ENCODE measurements at regions not wholly inside any gene's neighbourhood (a gene's known extent, or its start where the extent isn't known, plus 50 kb on each side); places are given as distances from the start of the nearest gene placed in this dataset.
A peak's percentile ranks its signal among the peaks of the same experiment; 100 is the strongest.

DNA sequence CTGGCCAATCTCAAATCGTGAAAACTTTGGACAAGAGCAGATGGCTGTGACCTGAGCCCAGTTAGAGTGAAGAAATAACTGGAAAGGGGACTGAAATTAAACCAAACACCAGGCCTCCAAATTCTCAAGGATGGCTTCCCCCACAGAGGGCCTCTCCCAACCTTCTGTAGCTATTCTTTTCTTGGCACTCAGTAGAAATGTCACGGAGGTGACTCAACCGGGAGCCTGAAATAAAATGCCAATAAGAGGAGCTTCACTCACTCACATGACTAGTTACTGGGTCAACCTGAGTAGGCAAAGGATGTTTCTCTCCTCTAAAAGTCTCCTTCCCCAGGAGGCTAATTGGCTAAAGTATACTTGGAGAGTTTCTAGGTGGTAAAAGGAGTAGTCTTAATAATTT, 230.7 kb downstream of the MAF start:
- Histone ChIP-seq H3K4me1 (ENCODE audit: control insufficient read depth in 2 of 2, insufficient read depth in 2 of 2, low read length in 2 of 2) (no peaks in the 10 kb centered on the region), H3K4me3 (ENCODE audit: low read length in 2 of 2) (no peak overlapping the region), H3K36me3 (ENCODE audit: control insufficient read depth in 2 of 2, insufficient read depth in 2 of 2, low read length in 1 of 2) (no peaks in the 10 kb centered on the region), H3K27me3 (ENCODE audit: control insufficient read depth in 2 of 2, insufficient read depth in 1 of 2, low read length in 1 of 2) (no peaks in the 10 kb centered on the region), H3K9me3 (ENCODE audit: control insufficient read depth in 2 of 2, insufficient read depth in 1 of 2, low read length in 1 of 2) (peaks cover 0 to 3% of the 10 kb centered on the region in 2 donors), H3K27ac (ENCODE audit: low read depth in 1 of 2, low read length in 1 of 2) (no peak overlapping the region)
- DNase-seq (ENCODE audit: low read depth in 6 of 9, low spot score in 9 of 9), result no peak
- 95% methylated on average over 3 of the region's 3 CpGs for WGBS

DNA sequence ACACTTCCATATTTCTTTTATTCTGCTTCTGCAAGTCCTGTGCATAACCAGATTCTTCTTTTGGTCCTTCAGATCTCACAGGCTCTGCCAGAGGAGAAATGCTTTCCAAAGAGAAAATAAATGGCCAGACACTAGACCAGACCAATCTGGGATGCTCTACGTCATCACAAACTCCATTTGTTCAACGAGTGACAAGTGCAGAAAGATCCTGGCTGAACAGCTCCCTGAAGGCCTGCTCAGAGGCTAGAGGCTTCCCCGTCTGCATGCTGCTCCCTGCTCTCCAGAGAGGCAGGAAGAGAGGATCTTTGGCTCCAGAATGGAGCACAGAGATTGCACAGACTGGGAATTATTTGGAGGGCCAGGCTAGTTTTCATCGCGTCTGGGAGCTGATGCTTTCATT, 232.7 kb downstream of the MAF start:
- no peak overlapping the region for H3K27ac ChIP-seq (ENCODE audit: low read depth in 1 of 2, low read length in 1 of 2)
- 95% methylated on average over 5 of the region's 5 CpGs for WGBS
- H3K4me3 ChIP-seq (ENCODE audit: low read length in 2 of 2), result no peak overlapping the region
- H3K27me3 ChIP-seq (ENCODE audit: control insufficient read depth in 2 of 2, insufficient read depth in 1 of 2, low read length in 1 of 2), result no peaks in the 10 kb centered on the region
- H3K9me3 ChIP-seq (ENCODE audit: control insufficient read depth in 2 of 2, insufficient read depth in 1 of 2, low read length in 1 of 2), result peaks cover 0 to 3% of the 10 kb centered on the region in 2 donors
- no peaks in the 10 kb centered on the region for H3K4me1 ChIP-seq (ENCODE audit: control insufficient read depth in 2 of 2, insufficient read depth in 2 of 2, low read length in 2 of 2)
- DNase-seq (ENCODE audit: low read depth in 6 of 9, low spot score in 9 of 9), result no peak
- H3K36me3 ChIP-seq (ENCODE audit: control insufficient read depth in 2 of 2, insufficient read depth in 2 of 2, low read length in 1 of 2), result no peaks in the 10 kb centered on the region

DNA sequence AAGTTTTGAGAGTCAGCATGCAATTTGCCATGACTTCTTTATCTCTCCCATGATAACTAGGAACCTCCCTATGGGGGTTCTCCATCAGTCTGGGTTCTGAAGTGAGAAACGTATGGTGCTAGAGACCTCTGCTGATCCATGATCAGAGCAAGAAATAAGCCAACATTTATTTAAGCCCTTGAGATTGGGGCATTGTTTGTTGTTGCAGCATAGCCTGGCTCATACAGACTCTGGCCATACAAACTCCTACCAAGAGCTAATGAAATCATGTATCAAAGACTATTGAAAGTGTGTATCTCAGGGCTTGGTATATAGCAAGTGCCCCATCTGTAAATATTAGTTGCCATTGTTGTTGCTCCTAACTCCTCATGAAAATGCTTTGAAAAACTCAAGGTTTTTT, 233.9 kb downstream of the MAF start:
- no peaks in the 10 kb centered on the region for H3K4me1 ChIP-seq (ENCODE audit: control insufficient read depth in 2 of 2, insufficient read depth in 2 of 2, low read length in 2 of 2)
- no peaks in the 10 kb centered on the region for H3K27me3 ChIP-seq (ENCODE audit: control insufficient read depth in 2 of 2, insufficient read depth in 1 of 2, low read length in 1 of 2)
- H3K9me3 ChIP-seq (ENCODE audit: control insufficient read depth in 2 of 2, insufficient read depth in 1 of 2, low read length in 1 of 2), result peaks cover 0 to 3% of the 10 kb centered on the region in 2 donors
- H3K27ac ChIP-seq (ENCODE audit: low read depth in 1 of 2, low read length in 1 of 2), result no peak overlapping the region
- no peaks in the 10 kb centered on the region for H3K36me3 ChIP-seq (ENCODE audit: control insufficient read depth in 2 of 2, insufficient read depth in 2 of 2, low read length in 1 of 2)
- DNase-seq (ENCODE audit: low read depth in 6 of 9, low spot score in 9 of 9), result no peak
- H3K4me3 ChIP-seq (ENCODE audit: low read length in 2 of 2), result no peak overlapping the region
- 97% methylated on average over 1 of the region's 1 CpG for WGBS

DNA sequence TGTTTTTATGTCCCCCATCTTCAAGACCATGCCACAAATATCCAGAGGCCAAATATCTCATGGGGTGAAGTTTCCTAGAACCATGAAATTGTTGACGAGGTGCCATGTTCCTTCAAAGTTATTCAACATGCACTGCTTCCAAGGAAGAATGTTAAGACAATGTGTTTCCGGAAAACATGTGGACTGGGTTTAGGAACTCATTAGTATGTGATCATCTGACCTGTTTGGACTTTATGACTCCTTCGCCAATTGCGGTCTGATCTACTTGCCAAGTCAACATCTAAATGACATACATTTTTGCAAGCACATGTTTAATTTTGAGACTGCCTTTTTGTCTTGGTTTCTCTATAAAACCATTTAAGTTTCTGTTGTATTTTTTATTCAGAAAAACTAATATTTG, 234.8 kb downstream of the MAF start:
- no peaks in the 10 kb centered on the region for H3K27me3 ChIP-seq (ENCODE audit: control insufficient read depth in 2 of 2, insufficient read depth in 1 of 2, low read length in 1 of 2)
- no peaks in the 10 kb centered on the region for H3K36me3 ChIP-seq (ENCODE audit: control insufficient read depth in 2 of 2, insufficient read depth in 2 of 2, low read length in 1 of 2)
- no peak for DNase-seq (ENCODE audit: low read depth in 6 of 9, low spot score in 9 of 9)
- no peaks in the 10 kb centered on the region for H3K4me1 ChIP-seq (ENCODE audit: control insufficient read depth in 2 of 2, insufficient read depth in 2 of 2, low read length in 2 of 2)
- 99% methylated on average over 4 of the region's 4 CpGs for WGBS
- no peak overlapping the region for H3K27ac ChIP-seq (ENCODE audit: low read depth in 1 of 2, low read length in 1 of 2)
- no peak overlapping the region for H3K4me3 ChIP-seq (ENCODE audit: low read length in 2 of 2)
- no peaks in the 10 kb centered on the region for H3K9me3 ChIP-seq (ENCODE audit: control insufficient read depth in 2 of 2, insufficient read depth in 1 of 2, low read length in 1 of 2)

DNA sequence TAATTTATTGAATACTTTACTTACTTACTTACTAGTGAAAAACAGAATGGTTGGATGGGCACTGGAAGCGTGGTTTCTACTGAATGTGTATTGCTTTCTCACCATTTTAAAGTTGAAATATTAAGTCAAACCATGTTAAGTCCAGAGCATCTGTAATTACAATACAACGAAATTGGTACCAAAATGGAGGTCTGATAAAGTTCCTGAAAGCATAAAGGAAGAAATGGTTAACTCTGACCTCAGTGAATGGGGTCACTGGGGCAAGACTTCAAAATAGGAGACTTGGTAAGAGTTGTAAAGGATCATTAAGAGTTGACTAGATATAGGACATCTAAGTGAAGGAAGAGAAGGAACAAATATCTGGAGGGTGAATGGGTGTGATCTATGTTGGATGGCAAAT, 237.1 kb downstream of the MAF start:
- Histone ChIP-seq H3K27me3 (ENCODE audit: control insufficient read depth in 2 of 2, insufficient read depth in 1 of 2, low read length in 1 of 2) (no peaks in the 10 kb centered on the region), H3K9me3 (ENCODE audit: control insufficient read depth in 2 of 2, insufficient read depth in 1 of 2, low read length in 1 of 2) (no peaks in the 10 kb centered on the region), H3K4me1 (ENCODE audit: control insufficient read depth in 2 of 2, insufficient read depth in 2 of 2, low read length in 2 of 2) (no peaks in the 10 kb centered on the region), H3K4me3 (ENCODE audit: low read length in 2 of 2) (no peak overlapping the region), H3K36me3 (ENCODE audit: control insufficient read depth in 2 of 2, insufficient read depth in 2 of 2, low read length in 1 of 2) (no peaks in the 10 kb centered on the region), H3K27ac (ENCODE audit: low read depth in 1 of 2, low read length in 1 of 2) (no peak overlapping the region)
- WGBS, result 96% methylated on average over 2 of the region's 2 CpGs
- DNase-seq (ENCODE audit: low read depth in 6 of 9, low spot score in 9 of 9), result no peak

DNA sequence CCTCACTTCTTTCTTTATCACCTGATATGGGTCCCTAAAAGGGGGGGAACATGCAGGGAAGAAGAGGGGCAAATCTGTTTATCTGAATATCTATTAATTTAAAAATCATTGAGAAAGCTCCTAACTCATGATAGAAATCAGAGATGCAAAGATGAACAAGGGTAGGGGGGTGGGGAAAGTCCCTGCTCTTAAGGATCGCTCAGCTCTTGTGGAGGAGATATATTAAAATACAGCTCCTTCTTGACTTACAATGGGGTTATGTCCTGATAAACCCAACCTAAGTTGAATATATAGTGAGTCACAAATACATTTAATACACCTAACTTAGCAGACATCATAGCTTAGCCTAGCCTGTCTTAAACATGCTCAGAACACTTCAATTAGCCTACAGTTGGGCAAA, 237.5 kb downstream of the MAF start:
- H3K27me3 ChIP-seq (ENCODE audit: control insufficient read depth in 2 of 2, insufficient read depth in 1 of 2, low read length in 1 of 2), result no peaks in the 10 kb centered on the region
- no peak for DNase-seq (ENCODE audit: low read depth in 6 of 9, low spot score in 9 of 9)
- H3K9me3 ChIP-seq (ENCODE audit: control insufficient read depth in 2 of 2, insufficient read depth in 1 of 2, low read length in 1 of 2), result no peaks in the 10 kb centered on the region
- WGBS, result 88% methylated on average over 1 of the region's 1 CpG
- no peaks in the 10 kb centered on the region for H3K4me1 ChIP-seq (ENCODE audit: control insufficient read depth in 2 of 2, insufficient read depth in 2 of 2, low read length in 2 of 2)
- H3K4me3 ChIP-seq (ENCODE audit: low read length in 2 of 2), result no peak overlapping the region
- H3K36me3 ChIP-seq (ENCODE audit: control insufficient read depth in 2 of 2, insufficient read depth in 2 of 2, low read length in 1 of 2), result no peaks in the 10 kb centered on the region
- no peak overlapping the region for H3K27ac ChIP-seq (ENCODE audit: low read depth in 1 of 2, low read length in 1 of 2)

DNA sequence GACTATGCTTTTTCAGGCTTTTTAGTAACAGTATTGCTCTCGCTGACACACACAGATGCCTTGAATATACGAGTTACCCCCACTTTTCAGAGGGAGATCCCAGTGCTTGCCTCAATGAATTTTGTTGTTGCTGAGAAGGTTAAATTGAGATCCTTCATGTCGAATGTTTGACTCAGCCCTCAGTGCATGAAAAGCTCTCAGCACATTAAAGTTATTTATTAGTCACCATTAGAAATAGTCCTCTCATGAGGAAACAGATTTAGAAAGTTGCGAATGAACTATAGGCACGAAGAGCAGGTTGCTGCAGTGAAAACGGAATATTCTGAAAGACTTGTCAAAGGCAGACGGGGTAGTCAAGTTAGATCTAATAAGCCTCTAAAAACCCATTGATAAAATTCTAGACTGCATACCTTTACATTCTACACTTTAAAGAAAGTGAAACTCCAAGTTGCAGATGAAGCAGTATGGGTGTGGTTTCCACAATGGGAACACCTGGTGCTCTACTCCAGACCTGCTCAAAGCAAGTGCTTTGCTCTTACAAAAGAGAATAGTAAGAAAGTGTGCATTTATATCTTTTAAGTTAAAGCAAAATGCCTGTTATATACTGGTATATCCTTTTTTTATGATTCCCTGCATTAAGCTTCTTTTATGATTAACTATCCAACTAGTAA, 238.1 kb downstream of the MAF start:
- H3K4me3 ChIP-seq (ENCODE audit: low read length in 2 of 2), result no peak overlapping the region
- no peak overlapping the region for H3K27ac ChIP-seq (ENCODE audit: low read depth in 1 of 2, low read length in 1 of 2)
- no peaks in the 10 kb centered on the region for H3K36me3 ChIP-seq (ENCODE audit: control insufficient read depth in 2 of 2, insufficient read depth in 2 of 2, low read length in 1 of 2)
- no peaks in the 10 kb centered on the region for H3K4me1 ChIP-seq (ENCODE audit: control insufficient read depth in 2 of 2, insufficient read depth in 2 of 2, low read length in 2 of 2)
- H3K27me3 ChIP-seq (ENCODE audit: control insufficient read depth in 2 of 2, insufficient read depth in 1 of 2, low read length in 1 of 2), result no peaks in the 10 kb centered on the region
- WGBS, result 81% methylated on average over 7 of the region's 7 CpGs
- no peaks in the 10 kb centered on the region for H3K9me3 ChIP-seq (ENCODE audit: control insufficient read depth in 2 of 2, insufficient read depth in 1 of 2, low read length in 1 of 2)
- DNase-seq (ENCODE audit: low read depth in 6 of 9, low spot score in 9 of 9), result peak in 7 of 9 donors; percentile 17 to 72 (median 43)

DNA sequence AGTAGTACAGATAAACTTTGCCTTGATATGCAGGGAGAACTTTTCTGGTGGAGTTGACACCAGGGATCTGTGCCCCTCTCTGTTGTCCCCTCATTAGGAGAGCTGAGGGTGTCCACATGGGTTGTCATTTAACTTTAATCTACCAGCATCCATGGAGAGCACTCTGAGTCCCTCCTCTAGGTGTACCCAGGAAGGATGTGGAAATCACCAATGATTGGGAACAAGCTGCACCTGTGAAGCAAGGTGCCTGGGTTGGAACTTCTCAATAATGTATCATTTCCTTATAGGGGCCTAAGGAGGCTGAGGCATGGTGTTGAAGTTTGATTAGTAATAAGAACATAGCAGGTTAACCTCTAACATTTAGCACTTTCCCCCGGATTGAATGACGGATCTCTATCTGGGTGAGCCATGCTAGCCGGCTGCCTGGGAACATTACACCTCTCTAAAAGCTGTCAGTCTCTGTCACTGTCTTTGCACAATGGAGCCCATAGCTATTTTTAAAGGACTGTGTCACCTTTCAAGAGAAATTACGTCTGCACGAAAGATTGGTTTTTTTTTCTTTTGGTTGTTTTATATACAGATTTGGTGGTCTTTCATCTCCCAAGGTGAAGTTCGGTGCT, 239.3 kb downstream of the MAF start:
- Histone ChIP-seq H3K27ac (ENCODE audit: low read depth in 1 of 2, low read length in 1 of 2) (no peak overlapping the region), H3K4me1 (ENCODE audit: control insufficient read depth in 2 of 2, insufficient read depth in 2 of 2, low read length in 2 of 2) (no peaks in the 10 kb centered on the region), H3K36me3 (ENCODE audit: control insufficient read depth in 2 of 2, insufficient read depth in 2 of 2, low read length in 1 of 2) (no peaks in the 10 kb centered on the region), H3K27me3 (ENCODE audit: control insufficient read depth in 2 of 2, insufficient read depth in 1 of 2, low read length in 1 of 2) (no peaks in the 10 kb centered on the region), H3K4me3 (ENCODE audit: low read length in 2 of 2) (no peak overlapping the region), H3K9me3 (ENCODE audit: control insufficient read depth in 2 of 2, insufficient read depth in 1 of 2, low read length in 1 of 2) (no peaks in the 10 kb centered on the region)
- no peak for DNase-seq (ENCODE audit: low read depth in 6 of 9, low spot score in 9 of 9)
- WGBS, result 98% methylated on average over 6 of the region's 6 CpGs

DNA sequence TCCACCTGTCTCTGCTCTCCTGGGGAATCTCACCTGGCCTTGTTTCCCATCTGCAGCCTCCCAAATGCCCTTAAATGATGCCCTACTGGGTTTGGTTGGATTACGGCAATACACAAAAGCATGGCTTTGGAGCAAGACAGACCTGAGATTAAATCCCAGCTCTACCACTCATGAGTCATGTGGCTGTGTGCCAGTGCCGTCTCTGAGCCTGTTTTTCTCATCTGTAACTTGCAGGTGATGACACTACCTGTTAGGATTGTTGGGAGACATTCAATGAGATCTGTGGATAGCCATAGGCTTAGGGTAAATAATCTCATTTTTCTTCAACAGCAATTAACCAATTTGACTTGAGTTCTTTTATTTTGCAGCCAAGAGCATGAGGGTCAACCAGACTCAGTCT, 240.3 kb downstream of the MAF start:
- no peaks in the 10 kb centered on the region for H3K27me3 ChIP-seq (ENCODE audit: control insufficient read depth in 2 of 2, insufficient read depth in 1 of 2, low read length in 1 of 2)
- WGBS, result 95% methylated on average over 2 of the region's 2 CpGs
- no peak overlapping the region for H3K4me3 ChIP-seq (ENCODE audit: low read length in 2 of 2)
- no peak for DNase-seq (ENCODE audit: low read depth in 6 of 9, low spot score in 9 of 9)
- no peaks in the 10 kb centered on the region for H3K36me3 ChIP-seq (ENCODE audit: control insufficient read depth in 2 of 2, insufficient read depth in 2 of 2, low read length in 1 of 2)
- no peak overlapping the region for H3K27ac ChIP-seq (ENCODE audit: low read depth in 1 of 2, low read length in 1 of 2)
- H3K9me3 ChIP-seq (ENCODE audit: control insufficient read depth in 2 of 2, insufficient read depth in 1 of 2, low read length in 1 of 2), result no peaks in the 10 kb centered on the region
- no peaks in the 10 kb centered on the region for H3K4me1 ChIP-seq (ENCODE audit: control insufficient read depth in 2 of 2, insufficient read depth in 2 of 2, low read length in 2 of 2)
